GM21515 (cell line): ENCODE measurements at regions not wholly inside any gene's neighbourhood (a gene's known extent, or its start where the extent isn't known, plus 50 kb on each side); places are given as distances from the start of the nearest gene placed in this dataset.

ENCODE experiments used
- ATAC-seq: cut with Tn5 transposase; IDR thresholded peaks from one replicate; pipeline ENCODE4 v1.9.1; 2021; ENCODE audit not compliant: unreplicated experiment

- no peak for ATAC-seq
These were observed 251.8 kb upstream of the SLIT2 start for GRCh38 chr4:19999775-20000414.

GRCh38 chr4:19999276-19999675 is 252.4 kb upstream of the SLIT2 start:
- no peak for ATAC-seq

GRCh38 chr4:19993242-19993641 is 258.5 kb upstream of the SLIT2 start:
- no peak for ATAC-seq

- no peak for ATAC-seq
These were observed 259.1 kb upstream of the SLIT2 start for GRCh38 chr4:19992471-19993093.

- no peak for ATAC-seq
These were observed 264.0 kb upstream of the SLIT2 start for GRCh38 chr4:19987746-19988145.

GRCh38 chr4:19983072-19983471 is 268.6 kb upstream of the SLIT2 start:
- ATAC-seq, result no peak

- ATAC-seq, result no peak
These were observed 269.1 kb upstream of the SLIT2 start for GRCh38 chr4:19982556-19982955.

GRCh38 chr4:19971829-19972228 is 279.9 kb upstream of the SLIT2 start:
- ATAC-seq, result no peak

- no peak for ATAC-seq
These were observed 282.2 kb upstream of the SLIT2 start for GRCh38 chr4:19969492-19969891.

GRCh38 chr4:19961091-19961490 is 290.6 kb upstream of the SLIT2 start:
- no peak for ATAC-seq

- ATAC-seq, result no peak
These were observed 292.9 kb upstream of the SLIT2 start for GRCh38 chr4:19958848-19959247.

GRCh38 chr4:19947349-19947748 is 304.4 kb upstream of the SLIT2 start:
- no peak for ATAC-seq

GRCh38 chr4:19945979-19946380 is 305.7 kb upstream of the SLIT2 start:
- no peak for ATAC-seq

- ATAC-seq, result no peak
These were observed 306.2 kb upstream of the SLIT2 start for GRCh38 chr4:19945501-19945900.

GRCh38 chr4:19944806-19945205 is 306.9 kb upstream of the SLIT2 start:
- no peak for ATAC-seq

GRCh38 chr4:19944251-19944650 is 307.5 kb upstream of the SLIT2 start:
- no peak for ATAC-seq

- ATAC-seq, result no peak
These were observed 310.3 kb upstream of the SLIT2 start for GRCh38 chr4:19941434-19941833.

GRCh38 chr4:19940861-19941260 is 310.8 kb upstream of the SLIT2 start:
- no peak for ATAC-seq

- no peak for ATAC-seq
These were observed 315.2 kb upstream of the SLIT2 start for GRCh38 chr4:19936476-19936875.

- ATAC-seq, result no peak
These were observed 321.0 kb upstream of the SLIT2 start for GRCh38 chr4:19930742-19931141.

GRCh38 chr4:19927381-19927780 is 324.3 kb upstream of the SLIT2 start:
- ATAC-seq, result no peak

- ATAC-seq, result no peak
These were observed 326.2 kb upstream of the SLIT2 start for GRCh38 chr4:19925516-19925915.

GRCh38 chr4:19924761-19925160 is 326.9 kb upstream of the SLIT2 start:
- no peak for ATAC-seq
